ENCODE measurements at regions not wholly inside any gene's neighbourhood (a gene's known extent, or its start where the extent isn't known, plus 50 kb on each side); places are given as distances from the start of the nearest gene placed in this dataset.
"Not testable (repeated sequence)": the region's sequence is repeated elsewhere in the genome, so short reads cannot be mapped to it uniquely, and the experiment has no call there.

GRCh38 chr14:106044949-106045596, 518.7 kb downstream of the TMEM121 start:
- no peak overlapping the region for H3K4me3 ChIP-seq (ENCODE audit: low read depth, low read length)
- no peak for TF ChIP-seq CTCF (IDR thresholded peaks at IDR 0.05; ENCODE audit: insufficient read depth, low read length)
- DNase-seq (ENCODE audit: low read depth): no peak

DNA sequence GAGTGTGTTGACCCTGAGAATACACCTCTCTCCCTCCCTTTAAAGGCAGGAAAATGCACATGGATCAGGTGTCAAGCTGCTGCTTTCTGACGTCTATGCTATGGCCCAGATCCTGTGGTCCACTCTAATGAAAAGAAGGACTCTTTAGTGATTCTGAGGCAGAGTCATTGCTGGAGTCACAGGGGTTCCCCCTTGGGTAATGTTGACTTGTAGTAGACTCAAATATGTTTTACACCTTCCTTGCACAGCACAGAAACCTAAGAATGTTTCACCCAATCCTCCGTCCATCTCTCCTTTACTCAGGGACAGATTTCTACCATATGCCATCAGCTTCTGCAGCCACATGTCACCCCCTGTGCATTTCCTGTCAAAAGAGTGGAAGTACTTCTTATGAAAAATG, 525.4 kb downstream of the TMEM121 start:
- DNase-seq (ENCODE audit: low read depth): no peak
- no peak for TF ChIP-seq CTCF (IDR thresholded peaks at IDR 0.05; ENCODE audit: insufficient read depth, low read length)
- no peak overlapping the region for H3K4me3 ChIP-seq (ENCODE audit: low read depth, low read length)

GRCh38 chr14:106055289-106055688, 528.9 kb downstream of the TMEM121 start:
- H3K4me3 ChIP-seq (ENCODE audit: low read depth, low read length): no peak overlapping the region
- no peak for DNase-seq (ENCODE audit: low read depth)
- TF ChIP-seq CTCF (IDR thresholded peaks at IDR 0.05; ENCODE audit: insufficient read depth, low read length): no peak

DNA sequence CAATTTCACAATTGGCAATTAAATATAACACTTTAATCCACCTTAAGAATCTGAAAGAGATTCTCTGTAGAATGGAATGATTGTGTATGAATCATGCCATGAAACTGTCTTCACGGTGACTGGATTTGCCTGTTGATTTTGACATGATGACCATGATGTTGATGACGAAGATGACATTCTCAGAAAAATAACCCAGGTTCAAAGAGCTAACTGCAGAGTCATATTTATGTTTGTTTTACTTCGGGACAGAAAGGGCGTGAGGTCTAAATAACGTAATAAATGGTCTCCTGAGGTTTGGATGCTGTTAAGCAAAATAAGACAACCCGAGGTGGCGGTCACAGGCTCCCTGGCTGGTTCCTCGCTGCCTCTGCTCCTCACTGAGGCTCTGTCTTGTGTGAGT, 532.0 kb downstream of the TMEM121 start:
- DNase-seq (ENCODE audit: low read depth): no peak
- H3K4me3 ChIP-seq (ENCODE audit: low read depth, low read length): no peak overlapping the region
- TF ChIP-seq CTCF (IDR thresholded peaks at IDR 0.05; ENCODE audit: insufficient read depth, low read length): no peak

DNA sequence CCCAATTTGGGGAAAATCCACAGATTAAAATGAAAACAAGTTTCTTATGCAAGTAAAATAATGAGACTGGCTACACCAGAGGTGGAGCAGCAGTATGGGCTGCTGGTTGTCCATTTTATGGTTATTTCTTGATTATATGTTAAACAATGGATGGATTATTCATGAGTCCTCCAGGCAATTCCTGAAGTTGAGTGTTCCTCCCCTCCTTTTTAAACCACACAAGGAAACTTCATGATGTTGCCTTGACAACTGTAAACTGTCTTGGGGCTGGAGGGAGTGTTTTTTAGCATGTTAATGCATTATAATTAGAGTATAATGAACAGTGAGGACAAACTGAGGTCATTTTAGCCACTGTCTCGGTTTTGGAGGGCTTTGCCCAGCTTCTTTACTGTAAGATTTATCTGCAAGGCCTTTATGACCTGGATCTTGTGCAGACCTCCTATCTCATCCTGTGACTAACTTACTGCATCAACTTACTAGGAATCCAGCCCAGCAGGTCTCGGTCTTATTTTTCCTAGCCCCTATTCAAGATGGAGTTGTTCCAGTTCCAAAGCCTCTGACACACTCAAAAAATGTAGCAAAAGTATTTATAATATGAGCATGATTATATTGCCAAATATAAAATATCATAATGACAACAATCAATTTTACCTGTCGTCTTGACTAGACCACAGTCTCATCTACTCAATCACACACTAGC, 534.0 kb downstream of the TMEM121 start:
- no peak for TF ChIP-seq CTCF (IDR thresholded peaks at IDR 0.05; ENCODE audit: insufficient read depth, low read length)
- no peak for DNase-seq (ENCODE audit: low read depth)
- H3K4me3 ChIP-seq (ENCODE audit: low read depth, low read length): no peak overlapping the region

DNA sequence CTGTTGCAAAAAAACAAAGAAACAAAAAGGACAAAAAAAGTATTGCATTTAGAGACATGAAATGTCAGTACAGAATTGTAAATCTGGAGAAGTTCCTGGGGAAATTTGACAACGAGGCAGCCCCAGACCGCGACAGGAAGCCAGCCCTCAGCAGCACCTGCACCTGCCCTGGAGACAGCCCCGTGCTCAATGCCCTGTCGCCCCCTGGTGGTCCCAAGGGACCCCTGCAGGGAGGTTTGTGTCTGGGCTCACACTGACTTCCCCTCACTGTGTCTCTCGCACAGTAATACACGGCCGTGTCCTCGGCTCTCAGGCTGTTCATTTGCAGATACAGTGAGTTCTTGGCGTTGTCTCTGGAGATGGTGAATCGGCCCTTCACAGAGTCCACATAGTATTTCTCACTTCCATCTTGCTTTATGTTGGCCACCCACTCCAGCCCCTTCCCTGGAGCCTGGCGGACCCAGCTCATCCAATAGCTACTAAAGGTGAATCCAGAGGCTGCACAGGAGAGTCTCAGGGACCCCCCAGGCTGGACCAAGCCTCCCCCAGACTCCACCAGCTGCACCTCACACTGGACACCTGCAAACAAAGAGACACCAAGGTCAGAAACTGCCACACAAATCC, 535.6 kb downstream of the TMEM121 start:
- not testable (repeated sequence) for DNase-seq (ENCODE audit: low read depth); H3K4me3 ChIP-seq (ENCODE audit: low read depth, low read length)

DNA sequence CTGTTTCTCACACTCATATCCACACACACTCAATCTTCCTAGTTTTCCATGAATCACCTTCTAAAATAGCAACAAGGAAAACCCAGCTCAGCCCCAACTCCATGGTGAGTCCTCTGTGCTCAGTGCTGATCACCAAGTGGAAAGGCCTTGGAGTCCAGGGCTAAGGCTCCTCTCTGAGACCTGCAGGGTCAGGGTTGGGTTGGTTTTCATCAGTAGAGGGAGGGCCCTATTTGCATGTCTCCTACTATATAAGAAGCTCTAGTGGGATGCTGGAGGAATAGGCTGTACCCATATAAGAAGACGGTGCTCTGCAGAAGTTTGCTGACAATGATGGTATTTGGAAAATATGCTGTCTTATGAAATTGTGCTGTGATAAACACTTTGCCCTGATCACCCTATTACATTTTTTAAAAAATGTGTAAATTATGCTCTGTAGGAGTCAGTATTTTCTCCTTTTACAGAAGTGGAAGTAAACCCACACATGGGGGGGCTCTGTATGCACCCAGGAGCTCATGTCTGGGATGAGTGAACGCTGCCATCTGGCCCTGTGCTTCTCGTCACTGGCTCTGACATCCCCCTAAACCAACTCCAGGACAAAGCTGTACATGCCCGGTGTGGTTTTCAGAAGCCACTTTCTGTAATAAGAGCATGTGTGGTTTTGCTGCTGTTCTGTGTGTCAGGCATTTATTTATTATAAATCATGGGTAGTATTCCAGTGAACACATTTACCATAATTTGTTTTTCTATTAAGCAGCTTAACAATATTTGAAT, 536.3 kb downstream of the TMEM121 start:
- DNase-seq (ENCODE audit: low read depth): no peak
- no peak for TF ChIP-seq CTCF (IDR thresholded peaks at IDR 0.05; ENCODE audit: insufficient read depth, low read length)
- no peak overlapping the region for H3K4me3 ChIP-seq (ENCODE audit: low read depth, low read length)
